Activated naive CD4-positive, alpha-beta T cell (primary cell): ENCODE measurements at regions not wholly inside any gene's neighbourhood (a gene's known extent, or its start where the extent isn't known, plus 50 kb on each side); places are given as distances from the start of the nearest gene placed in this dataset.

Experiments used
- DNase-seq, 4 experiments: peaks; one replicate each; lab custom pipeline; 2025; lab: John Stamatoyannopoulos, UW

DNA sequence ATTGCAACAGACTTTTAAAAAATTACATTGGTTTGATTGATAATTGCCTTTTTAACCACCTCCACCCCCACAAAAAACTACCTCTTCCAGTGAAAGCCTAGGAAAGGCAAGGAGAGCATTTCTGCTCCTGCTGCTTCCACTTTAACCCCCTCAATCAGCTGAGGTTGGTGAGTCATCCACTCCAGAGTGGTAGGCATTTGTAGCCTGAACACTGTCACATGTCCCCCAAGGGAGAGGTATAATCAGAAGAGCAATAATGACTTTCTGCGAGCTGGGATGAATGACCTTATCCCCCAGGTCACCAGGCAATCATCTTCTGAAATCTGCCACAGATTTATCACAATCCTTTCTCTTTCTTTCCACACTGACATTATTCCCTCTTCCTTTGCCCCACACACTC, 126.6 kb upstream of the CAMK1G start:
- no peak for DNase-seq

DNA sequence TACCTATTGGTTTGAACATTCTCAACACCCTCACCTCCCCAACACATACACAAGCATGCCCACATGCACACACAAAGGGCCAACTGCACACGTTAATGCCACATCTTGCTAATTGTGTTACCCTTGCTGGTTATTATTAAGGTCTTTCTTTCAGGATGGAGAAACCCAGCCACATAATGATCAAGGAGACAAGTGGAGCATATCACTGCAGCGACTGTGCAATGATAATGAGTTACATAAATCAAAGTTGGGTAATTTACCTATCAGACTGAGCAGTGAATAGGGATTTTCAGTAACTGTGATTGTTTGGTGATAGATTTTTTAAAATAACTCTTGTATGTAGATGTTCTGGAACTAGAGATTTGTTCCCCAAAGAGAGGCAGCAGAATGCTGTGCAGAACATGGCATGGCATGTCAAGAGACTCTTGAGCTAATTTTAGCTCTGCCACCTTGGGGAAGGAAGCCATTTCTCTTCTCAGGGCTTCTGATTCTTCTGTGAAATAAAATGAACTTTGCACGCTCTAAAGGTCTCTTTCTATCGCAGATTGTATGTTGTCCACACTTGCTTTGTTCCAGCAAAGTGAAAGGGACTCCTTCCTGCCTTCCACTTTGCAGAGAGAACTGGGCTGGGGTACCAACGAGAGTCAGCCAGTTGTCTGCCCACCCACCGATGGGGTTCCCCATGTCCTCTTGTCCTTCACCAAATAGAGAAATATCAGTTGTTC, 126.0 kb upstream of the CAMK1G start:
- DNase-seq = no peak

- no peak for DNase-seq
These were observed 124.6 kb upstream of the CAMK1G start for GRCh38 chr1:209458921-209459320.

DNA sequence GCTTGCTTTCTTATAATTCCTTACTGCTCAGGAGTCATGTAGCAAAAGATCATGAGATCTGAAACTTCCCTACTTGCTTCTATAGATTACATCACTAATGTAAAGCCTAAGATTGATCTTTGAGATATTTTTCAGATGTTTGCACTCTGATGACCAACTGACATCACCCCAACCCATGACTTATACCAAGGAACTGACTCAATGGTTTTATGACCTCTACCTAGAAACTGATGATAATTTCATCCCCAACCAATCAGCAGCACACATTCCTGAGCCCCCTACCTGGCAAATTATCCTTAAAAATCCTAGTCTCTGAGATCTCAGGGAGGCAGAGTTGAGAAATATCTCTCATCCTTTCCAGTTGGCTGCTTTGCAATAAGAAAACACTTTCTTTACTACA, 122.3 kb upstream of the CAMK1G start:
- no peak for DNase-seq

DNA sequence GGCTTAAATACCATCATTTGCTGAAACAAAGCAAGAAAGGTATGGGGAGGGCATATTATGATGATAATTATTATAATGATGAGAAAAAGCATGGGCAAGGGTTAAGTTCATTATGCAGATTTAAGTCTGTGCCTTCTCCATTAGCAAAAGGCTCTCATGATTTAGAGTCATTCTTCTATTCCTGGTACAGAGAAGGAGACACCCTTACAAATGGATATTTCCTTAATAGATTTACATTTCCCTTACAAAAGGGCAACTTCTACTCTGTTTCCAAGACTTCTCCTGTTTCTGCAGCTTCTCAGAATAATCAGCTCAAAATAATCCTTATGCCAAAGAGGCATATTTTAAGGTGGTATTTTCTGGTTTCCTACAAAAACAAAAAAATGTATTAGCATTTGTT, 121.1 kb upstream of the CAMK1G start:
- DNase-seq = no peak

DNA sequence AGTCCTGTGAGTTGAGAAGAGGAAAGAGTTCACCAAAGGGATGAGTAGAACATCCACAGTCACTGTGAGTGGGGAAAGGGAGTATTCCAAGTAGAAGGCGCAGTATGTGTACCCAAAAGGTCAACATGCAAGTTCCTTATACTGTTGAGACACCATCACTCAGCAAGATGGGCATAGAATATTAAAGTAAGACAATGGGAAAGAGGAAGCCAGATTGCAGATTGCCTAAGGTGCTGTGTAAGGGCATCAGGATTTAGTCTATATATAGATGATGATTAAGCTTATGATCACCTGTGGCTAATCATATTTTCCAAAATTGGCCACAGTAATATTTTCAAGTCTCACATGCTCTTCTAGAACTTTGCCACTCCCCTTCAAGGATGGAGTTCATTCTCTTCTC, 120.1 kb upstream of the CAMK1G start:
- DNase-seq = no peak

DNA sequence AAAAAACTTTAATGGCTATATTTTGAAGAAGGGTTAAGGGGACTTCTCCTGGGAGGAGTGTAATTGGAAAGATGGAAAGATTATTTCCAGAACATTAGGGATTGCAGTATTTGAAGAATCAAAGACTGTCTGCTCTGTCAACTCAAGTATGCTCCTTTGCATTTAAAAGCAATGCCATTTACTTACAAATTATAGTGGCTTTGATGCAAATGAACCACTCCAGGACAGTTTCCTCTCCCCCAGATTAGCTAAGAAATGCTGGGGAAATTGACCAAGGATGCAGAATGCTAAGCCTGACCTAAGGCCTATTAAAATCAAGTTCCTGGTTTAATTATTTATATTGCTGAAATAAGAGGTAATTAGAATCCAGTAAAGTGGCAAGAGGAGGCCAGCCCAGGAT, 110.5 kb upstream of the CAMK1G start:
- DNase-seq = no peak

DNA sequence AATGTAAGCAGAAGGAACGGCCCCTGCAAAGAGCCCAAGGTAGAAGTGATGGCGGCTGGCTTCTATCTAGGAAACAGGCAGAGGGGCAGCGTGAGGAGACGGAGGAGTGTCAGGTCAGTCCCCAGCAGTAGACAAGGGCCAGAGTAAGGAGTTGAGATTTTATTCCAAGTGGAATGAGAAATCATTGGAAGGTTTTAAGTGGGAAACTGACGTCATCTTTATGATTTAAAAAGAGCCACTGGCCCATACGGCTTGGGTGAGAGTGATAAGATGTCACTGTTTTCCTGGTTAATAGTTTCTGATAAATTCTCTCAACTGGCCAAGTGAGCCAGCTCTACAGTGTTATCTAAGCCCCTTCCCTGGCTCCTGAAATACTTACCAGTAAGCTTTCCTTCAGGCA, 103.2 kb upstream of the CAMK1G start:
- no peak for DNase-seq

- no peak for DNase-seq
These were observed 99.8 kb upstream of the CAMK1G start for GRCh38 chr1:209483691-209484090.

DNA sequence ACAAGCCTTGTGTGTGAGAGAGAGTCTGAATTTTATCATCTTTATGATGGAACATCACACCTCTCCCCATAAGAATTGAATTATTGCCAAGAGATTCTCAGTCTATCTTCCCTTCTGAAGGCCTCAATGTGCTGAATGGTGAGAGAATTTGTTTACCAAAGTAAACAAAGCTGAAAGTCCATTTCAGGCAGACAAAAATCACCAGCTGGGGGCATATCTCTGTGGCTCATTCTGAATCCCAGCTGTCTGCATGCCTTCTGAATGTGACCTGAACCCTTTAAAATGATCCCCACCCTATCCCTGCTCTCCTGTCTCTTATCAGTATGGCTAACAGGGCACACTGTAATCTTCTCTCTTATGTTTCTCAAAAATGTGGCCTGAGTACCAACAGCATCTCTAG, 99.1 kb upstream of the CAMK1G start:
- DNase-seq = no peak

DNA sequence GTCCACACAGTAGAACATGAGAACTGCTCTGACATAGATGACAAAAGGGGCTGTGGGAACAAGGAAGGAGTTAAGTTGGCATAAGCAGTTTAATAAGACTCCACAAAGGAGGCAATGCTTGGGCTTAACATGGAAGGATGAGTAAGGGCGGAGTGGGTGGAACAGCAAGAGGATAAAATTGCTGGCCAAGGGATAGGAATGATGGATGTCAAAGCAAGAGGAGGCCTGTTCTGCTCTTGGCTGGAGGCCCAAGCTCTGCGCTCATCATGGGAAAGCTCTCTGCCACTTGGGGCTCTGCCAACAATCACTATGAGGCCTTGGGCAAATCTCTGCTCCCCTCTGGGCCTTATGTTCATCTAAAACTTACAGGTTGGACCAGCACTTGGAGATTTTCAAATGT, 98.3 kb upstream of the CAMK1G start:
- no peak for DNase-seq

DNA sequence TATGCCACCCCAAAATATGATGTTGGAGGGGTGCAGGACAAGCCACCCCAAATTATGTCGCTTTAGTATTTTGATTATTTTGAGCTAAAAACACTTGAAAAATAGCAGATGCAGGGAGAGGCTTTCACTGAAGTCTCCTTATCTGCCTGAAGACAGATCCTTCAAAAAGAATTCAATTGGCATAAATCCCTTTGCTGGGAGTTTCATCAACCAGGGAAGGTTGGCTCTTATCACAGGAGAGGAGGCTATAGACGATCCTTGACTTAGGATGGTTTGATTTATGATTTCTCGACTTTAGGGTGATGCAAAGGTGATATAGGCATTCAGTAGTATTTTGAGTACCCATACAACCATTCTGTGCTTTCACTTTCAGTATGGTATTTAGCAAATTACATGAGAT, 97.8 kb upstream of the CAMK1G start:
- DNase-seq = no peak

DNA sequence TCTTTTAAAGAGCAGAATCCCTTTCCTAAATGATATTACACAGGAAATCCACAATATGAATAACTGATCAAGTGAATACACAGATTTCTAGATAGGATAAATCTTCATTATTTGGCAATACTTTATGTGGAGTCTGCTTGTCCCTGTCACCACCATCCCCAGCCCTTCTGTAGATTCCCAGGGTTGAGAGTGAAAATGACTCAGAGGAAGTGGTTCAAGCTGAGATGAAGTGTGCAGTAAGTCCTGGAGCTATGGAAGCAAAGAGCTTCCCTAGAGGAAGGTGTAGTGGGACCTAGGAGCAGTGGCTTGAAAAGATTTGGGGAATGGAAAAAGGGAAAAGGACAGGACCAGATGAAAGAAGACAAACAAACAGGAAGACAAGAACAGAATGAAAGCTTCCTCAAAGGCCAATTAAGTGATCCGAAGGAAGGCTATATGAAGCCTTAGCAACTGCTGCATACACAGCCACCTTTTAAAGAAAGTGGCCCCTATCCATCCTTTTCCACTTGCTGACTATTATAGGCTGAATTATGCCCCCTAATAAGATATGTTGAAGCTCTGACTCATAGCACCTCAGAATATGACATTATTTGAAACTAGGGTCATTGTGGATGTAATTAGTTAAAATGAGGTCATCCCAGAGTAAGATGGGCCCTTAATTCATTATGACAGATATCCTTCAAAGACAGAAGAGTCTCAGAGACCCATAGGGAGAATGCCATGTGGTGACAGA, 96.5 kb upstream of the CAMK1G start:
- no peak for DNase-seq

DNA sequence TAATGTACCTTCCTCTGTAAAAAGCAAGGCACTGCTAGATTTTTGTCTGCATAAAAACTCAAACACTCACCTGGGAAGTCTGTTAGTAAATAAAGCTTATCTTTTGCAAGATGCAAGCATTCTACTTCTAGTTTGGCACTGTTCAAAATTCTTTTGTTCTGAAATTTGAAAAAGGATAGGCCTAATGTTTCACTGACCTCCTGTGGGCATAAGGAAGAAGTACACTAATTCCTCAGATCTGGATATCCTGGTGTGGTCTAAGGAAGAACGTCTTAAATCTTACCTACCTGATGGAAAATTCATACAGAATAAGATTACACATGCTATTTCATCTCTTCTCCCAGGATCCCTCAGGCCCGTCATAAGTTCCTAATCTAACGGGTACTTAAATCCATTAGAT, 93.5 kb upstream of the CAMK1G start:
- no peak for DNase-seq

DNA sequence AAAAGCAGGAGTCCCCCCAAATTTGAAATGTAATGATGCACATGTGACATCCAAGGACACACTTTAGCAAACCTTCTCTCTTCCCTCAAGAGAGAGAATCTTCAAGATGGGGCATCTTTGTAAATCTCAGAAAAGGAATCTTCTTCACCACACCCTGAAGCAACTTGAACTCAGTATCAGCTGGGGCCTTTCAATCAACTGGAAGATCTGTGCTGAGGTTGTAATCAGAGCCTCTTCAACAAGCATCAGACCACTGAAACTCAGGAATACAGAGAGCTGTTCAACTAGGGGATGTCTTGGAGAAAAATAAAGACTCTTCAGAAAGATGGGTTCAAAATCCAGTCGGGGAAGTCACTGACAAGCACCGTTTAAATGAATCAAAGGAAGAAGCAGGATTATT, 92.5 kb upstream of the CAMK1G start:
- no peak for DNase-seq

- no peak for DNase-seq
These were observed 92.0 kb upstream of the CAMK1G start for GRCh38 chr1:209491496-209491895.

DNA sequence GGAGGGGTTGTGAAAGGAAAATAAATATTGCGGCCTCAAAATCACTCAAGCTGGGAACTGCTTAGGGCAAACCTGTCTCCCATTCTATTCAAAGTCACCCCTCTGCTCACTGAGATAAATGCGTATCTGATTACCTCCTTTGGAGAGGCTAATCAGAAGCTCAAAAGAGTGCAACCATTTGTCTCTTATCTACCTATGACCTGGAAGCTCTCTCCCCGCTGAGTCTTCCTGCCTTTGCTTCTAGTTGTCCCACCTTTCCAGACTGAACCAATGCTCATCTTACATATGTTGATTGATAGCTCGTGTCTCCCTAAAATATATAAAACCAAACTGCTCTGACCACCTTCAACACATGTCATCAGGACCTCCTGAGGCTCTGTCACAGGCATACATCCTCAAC, 91.6 kb upstream of the CAMK1G start:
- DNase-seq = no peak

- DNase-seq = no peak
These were observed 90.0 kb upstream of the CAMK1G start for GRCh38 chr1:209493559-209493958.

- no peak for DNase-seq
These were observed 85.8 kb upstream of the CAMK1G start for GRCh38 chr1:209497729-209498128.

GRCh38 chr1:209500993-209501392, 82.5 kb upstream of the CAMK1G start:
- no peak for DNase-seq

- no peak for DNase-seq
These were observed 80.3 kb upstream of the CAMK1G start for GRCh38 chr1:209503196-209503595.

- no peak for DNase-seq
These were observed 78.9 kb upstream of the CAMK1G start for GRCh38 chr1:209504571-209504970.

DNA sequence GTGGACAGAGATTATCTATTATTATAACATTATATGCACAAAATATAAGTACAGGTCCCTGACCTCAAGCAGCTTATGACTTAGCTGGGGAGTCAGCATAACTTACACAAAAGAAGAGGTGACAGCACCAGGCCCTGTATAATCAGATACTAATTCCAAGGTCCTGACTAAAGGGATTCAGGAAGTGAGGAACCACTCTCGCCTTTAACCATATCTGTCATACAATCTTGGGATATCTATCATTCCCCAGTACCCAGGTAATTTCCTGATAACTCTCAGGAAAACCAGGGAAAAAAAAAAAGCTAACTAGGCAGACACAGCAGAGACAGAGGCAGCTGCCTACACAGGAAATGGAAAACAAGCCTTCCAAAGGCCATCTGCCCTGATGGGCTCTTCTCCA, 78.5 kb upstream of the CAMK1G start:
- no peak for DNase-seq

DNA sequence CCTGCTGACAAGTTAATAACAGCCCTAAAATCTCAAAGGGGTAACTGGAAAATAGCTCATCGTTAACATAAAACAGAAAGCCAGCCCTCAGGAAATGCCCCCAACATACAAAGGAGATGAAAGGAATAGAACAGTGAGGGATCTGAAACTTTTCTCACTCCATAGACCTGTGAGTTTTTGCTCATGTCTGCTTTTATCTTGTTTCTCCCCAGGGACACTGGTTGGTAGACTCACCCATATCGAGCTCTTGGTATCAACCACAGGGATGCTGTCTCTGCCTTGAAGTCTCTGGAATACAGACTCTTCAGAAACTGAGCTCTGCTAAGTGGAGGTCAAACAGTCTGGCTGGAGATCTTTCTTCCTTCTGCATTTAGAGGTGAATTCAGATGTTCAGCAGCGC, 77.4 kb upstream of the CAMK1G start:
- no peak for DNase-seq
